ENCODE measurements at regions not wholly inside any gene's neighbourhood (a gene's known extent, or its start where the extent isn't known, plus 50 kb on each side); places are given as distances from the start of the nearest gene placed in this dataset.

- H3K27ac ChIP-seq = no peak overlapping the region
- no peak for DNase-seq (ENCODE audit: low spot score)
- H3K9me3 ChIP-seq (ENCODE audit: low read depth) = no peaks in the 10 kb centered on the region
- H2AFZ ChIP-seq (replicated peaks) = no peak overlapping the region
- H3K4me2 ChIP-seq = no peak overlapping the region
- H3K27me3 ChIP-seq = no peaks in the 10 kb centered on the region
- TF ChIP-seq EZH2 (IDR thresholded peaks at IDR 0.05) (no peak), EZH2phosphoT487 (IDR thresholded peaks at IDR 0.05) (no peak), CTCF (IDR thresholded peaks at IDR 0.05) (no peak)
- H3K27me3 Mint-ChIP-seq (ENCODE audit: insufficient read depth, low read depth) = peaks cover 10% of the 10 kb centered on the region
- no peaks in the 10 kb centered on the region for H3K79me2 ChIP-seq (ENCODE audit: low read depth)
- no peaks in the 10 kb centered on the region for H3K4me1 ChIP-seq
- H3K9ac ChIP-seq = no peak overlapping the region
- H3K4me3 ChIP-seq = no peak overlapping the region
- H3K9me3 Mint-ChIP-seq = no peaks in the 10 kb centered on the region
- no peaks in the 10 kb centered on the region for H3K36me3 Mint-ChIP-seq
- H3K27ac Mint-ChIP-seq = no peak overlapping the region
- no peak overlapping the region for H3K4me3 Mint-ChIP-seq
- no peaks in the 10 kb centered on the region for H3K36me3 ChIP-seq
- H3F3A ChIP-seq (ENCODE audit: low read depth) = peaks cover 4% of the 10 kb centered on the region
- no peaks in the 10 kb centered on the region for H3K4me1 Mint-ChIP-seq
- no peaks in the 10 kb centered on the region for H4K20me1 ChIP-seq (ENCODE audit: low read depth)
Measured at GRCh38 chr10:128883231-128884032, 583.6 kb upstream of the MGMT start.

- Histone ChIP-seq H3K9me3 (ENCODE audit: low read depth) (peaks cover under 1% of the 10 kb centered on the region), H3K9ac (no peak overlapping the region), H4K20me1 (ENCODE audit: low read depth) (no peaks in the 10 kb centered on the region), H3K4me1 (no peaks in the 10 kb centered on the region), H3K27ac (no peak overlapping the region), H3F3A (ENCODE audit: low read depth) (peaks cover 4% of the 10 kb centered on the region), H3K4me2 (no peak overlapping the region), H2AFZ (replicated peaks) (no peak overlapping the region), H3K79me2 (ENCODE audit: low read depth) (no peaks in the 10 kb centered on the region), H3K36me3 (no peaks in the 10 kb centered on the region), H3K27me3 (no peaks in the 10 kb centered on the region), H3K4me3 (no peak overlapping the region)
- no peak for DNase-seq (ENCODE audit: low spot score)
- Mint-ChIP-seq H3K4me1 (no peaks in the 10 kb centered on the region), H3K36me3 (no peaks in the 10 kb centered on the region), H3K9me3 (peaks cover 2% of the 10 kb centered on the region), H3K27me3 (ENCODE audit: insufficient read depth, low read depth) (peaks cover 10% of the 10 kb centered on the region), H3K4me3 (no peak overlapping the region), H3K27ac (no peak overlapping the region)
- no peak for TF ChIP-seq CTCF (IDR thresholded peaks at IDR 0.05)
- TF ChIP-seq EZH2phosphoT487 (IDR thresholded peaks at IDR 0.05) = no peak
- no peak for TF ChIP-seq EZH2 (IDR thresholded peaks at IDR 0.05)
Measured at GRCh38 chr10:128884033-128884425, 583.0 kb upstream of the MGMT start.

- no peak overlapping the region for H3K27ac ChIP-seq
- TF ChIP-seq CTCF (IDR thresholded peaks at IDR 0.05) = no peak
- no peak for TF ChIP-seq EZH2phosphoT487 (IDR thresholded peaks at IDR 0.05)
- no peak for TF ChIP-seq EZH2 (IDR thresholded peaks at IDR 0.05)
- H2AFZ ChIP-seq (replicated peaks) = no peak overlapping the region
- peaks cover 6% of the 10 kb centered on the region for H3K9me3 ChIP-seq (ENCODE audit: low read depth)
- Mint-ChIP-seq H3K27me3 (ENCODE audit: insufficient read depth, low read depth) (peaks cover 6% of the 10 kb centered on the region), H3K27ac (no peak overlapping the region), H3K4me3 (no peak overlapping the region), H3K4me1 (no peaks in the 10 kb centered on the region), H3K36me3 (no peaks in the 10 kb centered on the region), H3K9me3 (peaks cover 2% of the 10 kb centered on the region)
- no peak for DNase-seq (ENCODE audit: low spot score)
- no peaks in the 10 kb centered on the region for H3K4me1 ChIP-seq
- no peaks in the 10 kb centered on the region for H3K79me2 ChIP-seq (ENCODE audit: low read depth)
- no peaks in the 10 kb centered on the region for H3K27me3 ChIP-seq
- H3K4me2 ChIP-seq = no peak overlapping the region
- no peaks in the 10 kb centered on the region for H4K20me1 ChIP-seq (ENCODE audit: low read depth)
- no peaks in the 10 kb centered on the region for H3K36me3 ChIP-seq
- H3K9ac ChIP-seq = no peak overlapping the region
- H3F3A ChIP-seq (ENCODE audit: low read depth) = peaks cover 4% of the 10 kb centered on the region
- no peak overlapping the region for H3K4me3 ChIP-seq
Measured at GRCh38 chr10:128884496-128885072, 582.5 kb upstream of the MGMT start.
